HCT116 (cell line): ENCODE measurements at regions not wholly inside any gene's neighbourhood (a gene's known extent, or its start where the extent isn't known, plus 50 kb on each side); places are given as distances from the start of the nearest gene placed in this dataset.

Experiments used
- ATAC-seq: fragments of 200-7000 bp; cut with Tn5 transposase; 2 replicates; pipeline ENCODE4 v1.9.1; 2020; ENCODE audit warnings: mild to moderate bottlenecking, moderate library complexity
- BruUV-seq: library from RNA; stranded (reverse); fragments of 400-500 nt; replicated peaks from 2 replicates; lab custom pipeline; 2021; lab: Mats Ljungman, UMichigan
- CTCF ChIA-PET: fragments of 300-600 bp; sonication (Branson Sonifier 250); formaldehyde crosslinking; loops from one replicate; lab custom pipeline; 2021; ENCODE audit warnings: antibody characterized with exemption; lab: Charles Lee
- POLR2A ChIA-PET: fragments of 300-600, 350-600 bp; sonication (Branson Sonifier 250); formaldehyde crosslinking; loops from one replicate; lab custom pipeline; 2021; ENCODE audit warnings: antibody characterized with exemption; lab: Charles Lee
- RAD21 ChIA-PET, 2 experiments: fragments of 300-600 bp; sonication (Branson Sonifier 250); formaldehyde crosslinking; loops; one replicate each; lab custom pipeline; 2023; ENCODE audit warnings: low total read pairs in 2 of 2; ENCODE audit not compliant: uncharacterized antibody in 2 of 2, unreplicated experiment in 2 of 2, low non-redundant PET in 1 of 2; lab: Charles Lee
- DNase-seq: peaks from one replicate; pipeline ENCODE4 v3.0.0-alpha.2; 2010; ENCODE audit warnings: low read depth, low spot score
- H2AFZ ChIP-seq: fragments of 200-600 bp; shearing (Covaris generic), sonication (generic); 2 replicates; pipeline ENCODE4 v1.6.1; 2017; ENCODE audit warnings: low read depth, mixed run types, mixed read lengths, antibody characterized with exemption, low read length; ENCODE audit not compliant: poor library complexity, severe bottlenecking
- H3K27ac ChIP-seq: 2 replicates; pipeline ENCODE4 v1.5.1; 2012; ENCODE audit warnings: low read depth, low read length
- H3K27me3 ChIP-seq: fragments of 200-600 bp; sonication (generic); 2 replicates; pipeline ENCODE4 v1.6.1; 2016; ENCODE audit warnings: mixed run types, low read length, mixed read lengths; ENCODE audit not compliant: insufficient read depth
- H3K36me3 ChIP-seq, 2 experiments: fragments of 200-500 bp in 1 of 2; fragments of 200-600 bp in 1 of 2; sonication (Bioruptor generic) in 1 of 2; sonication (generic) in 1 of 2; 2 replicates each; pipeline versions ENCODE4 v1.5.1 to v1.6.1; 2014 to 2016; ENCODE audit warnings: low read length in 2 of 2, inconsistent platforms in 1 of 2, mixed read lengths in 1 of 2, mixed run types in 1 of 2; ENCODE audit not compliant: insufficient read depth in 2 of 2, control insufficient read depth in 1 of 2
- H3K4me1 ChIP-seq, 2 experiments: fragments of 200-600 bp in 1 of 2; sonication (generic) in 1 of 2; 2 replicates each; pipeline versions ENCODE4 v1.5.1 to v1.6.1; 2012 to 2017; ENCODE audit warnings: low read length in 2 of 2, inconsistent platforms in 1 of 2, mild to moderate bottlenecking in 1 of 2, mixed read lengths in 1 of 2, mixed run types in 1 of 2, moderate library complexity in 1 of 2; ENCODE audit not compliant: insufficient read depth in 2 of 2, control insufficient read depth in 1 of 2
- H3K4me2 ChIP-seq: fragments of 200-600 bp; sonication (generic); 2 replicates; pipeline ENCODE4 v1.6.1; 2017; ENCODE audit warnings: mixed run types, low read length, mixed read lengths
- H3K4me3 ChIP-seq, 2 experiments: fragments of 200-600 bp in 1 of 2; sonication (generic) in 1 of 2; replicated peaks in 1 of 2; 2 replicates each; pipeline ENCODE4 v1.5.1; 2011 to 2016; ENCODE audit warnings: low read length in 2 of 2, control low read depth in 1 of 2, low read depth in 1 of 2, mild to moderate bottlenecking in 1 of 2, mixed read lengths in 1 of 2, mixed run types in 1 of 2
- H3K79me2 ChIP-seq: fragments of 200-600 bp; sonication (generic); 2 replicates; pipeline ENCODE4 v1.6.1; 2017; ENCODE audit warnings: mild to moderate bottlenecking, mixed run types, low read length, moderate library complexity, mixed read lengths; ENCODE audit not compliant: insufficient read depth
- H3K9ac ChIP-seq: fragments of 200-600 bp; sonication (generic); 2 replicates; pipeline ENCODE4 v1.6.1; 2016; ENCODE audit warnings: low read length, mixed read lengths
- H3K9me2 ChIP-seq: fragments of 200-600 bp; sonication (generic), shearing (Covaris generic); 2 replicates; pipeline ENCODE4 v1.6.1; 2017; ENCODE audit warnings: mixed run types, mild to moderate bottlenecking, moderate library complexity; ENCODE audit not compliant: insufficient read depth
- H3K9me3 ChIP-seq, 2 experiments: fragments of 200-500 bp in 1 of 2; fragments of 200-600 bp in 1 of 2; sonication (Bioruptor generic) in 1 of 2; sonication (generic) in 1 of 2; 2 replicates each; pipeline ENCODE4 v1.6.1; 2014 to 2017; ENCODE audit warnings: low read length in 2 of 2, mixed read lengths in 2 of 2, inconsistent platforms in 1 of 2, low read depth in 1 of 2, mild to moderate bottlenecking in 1 of 2, mixed run types in 1 of 2, moderate library complexity in 1 of 2; ENCODE audit not compliant: control insufficient read depth in 1 of 2, insufficient read depth in 1 of 2
- H4K20me1 ChIP-seq: fragments of 200-600 bp; sonication (generic), shearing (Covaris generic); 2 replicates; pipeline ENCODE4 v1.6.1; 2017; ENCODE audit warnings: mixed run types, mild to moderate bottlenecking, moderate library complexity; ENCODE audit not compliant: insufficient read depth
- CBX3 ChIP-seq: IDR thresholded peaks from 2 replicates; pipeline ENCODE4 v1.6.1; 2012; ENCODE audit warnings: low read depth
- CEBPB ChIP-seq: IDR thresholded peaks from 2 replicates; pipeline ENCODE4 v1.6.1; 2012; ENCODE audit warnings: low read depth
- CTCF ChIP-seq, 3 experiments: fragments of 200-600 bp in 1 of 3; sonication (generic) in 1 of 3; IDR thresholded peaks in 2 of 3; conservative IDR thresholded peaks in 1 of 3; 2 replicates each; pipeline ENCODE4 v1.5.1; 2012 to 2017; ENCODE audit warnings: low read depth in 2 of 3, low read length in 2 of 3, antibody characterized with exemption in 1 of 3, borderline replicate concordance in 1 of 3, control low read depth in 1 of 3, mild to moderate bottlenecking in 1 of 3, mixed read lengths in 1 of 3, mixed run types in 1 of 3, moderate library complexity in 1 of 3; ENCODE audit not compliant: insufficient read depth in 1 of 3
- ELF1 ChIP-seq: IDR thresholded peaks from 2 replicates; pipeline ENCODE4 v1.6.1; 2012; ENCODE audit warnings: low read depth, borderline replicate concordance
- EZH2 ChIP-seq: fragments of 200-600 bp; sonication (generic); IDR thresholded peaks from 2 replicates; pipeline ENCODE4 v1.6.1; 2017; ENCODE audit warnings: antibody characterized with exemption, mixed run types
- EZH2phosphoT487 ChIP-seq: fragments of 200-600 bp; IDR thresholded peaks from 2 replicates; pipeline ENCODE4 v1.6.1; 2018; ENCODE audit warnings: antibody characterized with exemption, borderline replicate concordance
- JUND ChIP-seq: IDR thresholded peaks from 2 replicates; pipeline ENCODE4 v1.6.1; 2012
- POLR2A ChIP-seq: IDR thresholded peaks from 2 replicates; pipeline ENCODE4 v1.7.0; 2011; ENCODE audit warnings: borderline replicate concordance; ENCODE audit not compliant: insufficient read depth, insufficient read length; ENCODE audit errors: extremely low read depth
- POLR2AphosphoS5 ChIP-seq: IDR thresholded peaks from 2 replicates; pipeline ENCODE4 v1.6.1; 2011; ENCODE audit warnings: mild to moderate bottlenecking, low read depth, low read length, moderate library complexity
- REST ChIP-seq: IDR thresholded peaks from 2 replicates; pipeline ENCODE4 v1.6.1; 2012; ENCODE audit warnings: low read depth
- SP1 ChIP-seq: IDR thresholded peaks from 2 replicates; pipeline ENCODE4 v1.6.1; 2012; ENCODE audit warnings: low read depth
- SRF ChIP-seq: IDR thresholded peaks from 2 replicates; pipeline ENCODE4 v1.6.1; 2012; ENCODE audit warnings: low read depth
- TCF7L2 ChIP-seq: IDR thresholded peaks from 2 replicates; pipeline ENCODE4 v1.7.0; 2011; ENCODE audit warnings: borderline replicate concordance, inconsistent platforms; ENCODE audit not compliant: insufficient read depth, insufficient read length; ENCODE audit errors: extremely low read depth
- YY1 ChIP-seq: IDR thresholded peaks from 2 replicates; pipeline ENCODE4 v1.6.1; 2011; ENCODE audit warnings: low read length, low read depth, moderate library complexity, mild to moderate bottlenecking; ENCODE audit not compliant: insufficient replicate concordance; ENCODE audit errors: extremely low read depth
- ZFX ChIP-seq: fragments of 450-650 bp; IDR thresholded peaks from 2 replicates; pipeline ENCODE4 v1.6.1; 2017
- ZNF274 ChIP-seq: fragments of 200-500 bp; sonication (Bioruptor generic); IDR thresholded peaks from 2 replicates; pipeline ENCODE4 v1.6.1; 2014; ENCODE audit warnings: mild to moderate bottlenecking, low read depth, low read length, inconsistent platforms
- intact Hi-C: fragments of 100-400 bp; cut with micrococcal nuclease; formaldehyde crosslinking; loops from 2 replicates; pipeline ENCODE4 v1.10.0; 2022
- TF ChIP-seq, protein P1 (sequence below): IDR thresholded peaks from 2 replicates; pipeline ENCODE4 v1.6.1; 2012
- TF ChIP-seq, protein P2 (sequence below): IDR thresholded peaks from 2 replicates; pipeline ENCODE4 v1.6.1; 2011; ENCODE audit warnings: mild to moderate bottlenecking, low read length, moderate library complexity; ENCODE audit not compliant: insufficient replicate concordance; ENCODE audit errors: extremely low read depth

DNA sequence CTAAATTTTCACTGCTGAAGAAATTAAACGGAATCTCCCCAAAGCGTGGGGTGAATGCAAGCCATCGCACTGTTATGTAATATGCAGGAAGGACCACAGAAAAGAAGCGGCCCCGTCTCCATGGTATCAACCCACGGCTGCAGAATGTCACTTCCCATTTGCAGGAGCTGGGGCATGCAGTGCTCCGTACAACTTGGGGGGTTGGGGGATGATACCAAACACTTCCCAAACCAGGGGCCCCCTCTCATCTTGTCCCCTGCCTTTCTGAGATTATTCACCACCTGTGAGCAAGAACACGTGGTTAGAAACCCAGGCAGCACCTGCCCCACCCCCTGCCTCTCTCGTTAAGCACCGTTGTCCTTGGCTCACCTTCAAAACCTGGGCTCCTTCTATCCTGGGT lies 505.1 kb upstream of the TMEM132C start:
- no peaks in the 10 kb centered on the region for H3K4me1 ChIP-seq
- POLR2A ChIA-PET: no interaction called here
- no TSS peak for BruUV-seq
- H4K20me1 ChIP-seq: no peaks in the 10 kb centered on the region
- no peaks in the 10 kb centered on the region for H3K79me2 ChIP-seq
- no peaks in the 10 kb centered on the region for H3K36me3 ChIP-seq
- no peak overlapping the region for H3K27ac ChIP-seq
- CTCF ChIA-PET: no interaction called here
- RAD21 ChIA-PET: no interaction called here
- H3K4me3 ChIP-seq: no peak overlapping the region
- H3K4me2 ChIP-seq: no peak overlapping the region
- ATAC-seq (no peak), DNase-seq (no peak)
- H3K9me2 ChIP-seq: no peaks in the 10 kb centered on the region
- no peak overlapping the region for H3K9ac ChIP-seq
- H3K27me3 ChIP-seq: no peaks in the 10 kb centered on the region
- H3K9me3 ChIP-seq: peaks cover 10 to 19% of the 10 kb centered on the region in 2 experiments; a peak in 2 of 4 replicates
- TF ChIP-seq, protein P1, sequence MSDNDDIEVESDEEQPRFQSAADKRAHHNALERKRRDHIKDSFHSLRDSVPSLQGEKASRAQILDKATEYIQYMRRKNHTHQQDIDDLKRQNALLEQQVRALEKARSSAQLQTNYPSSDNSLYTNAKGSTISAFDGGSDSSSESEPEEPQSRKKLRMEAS: no peak
- TF ChIP-seq REST (no peak), SP1 (no peak), CBX3 (no peak), YY1 (no peak), ZFX (no peak), CTCF (IDR thresholded peaks at IDR 0.05 in 2 of 3, conservative IDR thresholded peaks at IDR 0.05 in 1 of 3; ENCODE audit: borderline replicate concordance in 1 of 3, insufficient read depth in 1 of 3, low read depth in 2 of 3, low read length in 2 of 3) (no peak), CEBPB (no peak), SRF (no peak), ELF1 (no peak), POLR2AphosphoS5 (no peak), POLR2A (no peak), ZNF274 (no peak), TCF7L2 (no peak), EZH2phosphoT487 (no peak), JUND (no peak), EZH2 (no peak)
- TF ChIP-seq, protein P2, sequence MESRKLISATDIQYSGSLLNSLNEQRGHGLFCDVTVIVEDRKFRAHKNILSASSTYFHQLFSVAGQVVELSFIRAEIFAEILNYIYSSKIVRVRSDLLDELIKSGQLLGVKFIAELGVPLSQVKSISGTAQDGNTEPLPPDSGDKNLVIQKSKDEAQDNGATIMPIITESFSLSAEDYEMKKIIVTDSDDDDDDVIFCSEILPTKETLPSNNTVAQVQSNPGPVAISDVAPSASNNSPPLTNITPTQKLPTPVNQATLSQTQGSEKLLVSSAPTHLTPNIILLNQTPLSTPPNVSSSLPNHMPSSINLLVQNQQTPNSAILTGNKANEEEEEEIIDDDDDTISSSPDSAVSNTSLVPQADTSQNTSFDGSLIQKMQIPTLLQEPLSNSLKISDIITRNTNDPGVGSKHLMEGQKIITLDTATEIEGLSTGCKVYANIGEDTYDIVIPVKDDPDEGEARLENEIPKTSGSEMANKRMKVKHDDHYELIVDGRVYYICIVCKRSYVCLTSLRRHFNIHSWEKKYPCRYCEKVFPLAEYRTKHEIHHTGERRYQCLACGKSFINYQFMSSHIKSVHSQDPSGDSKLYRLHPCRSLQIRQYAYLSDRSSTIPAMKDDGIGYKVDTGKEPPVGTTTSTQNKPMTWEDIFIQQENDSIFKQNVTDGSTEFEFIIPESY: no peak
- intact Hi-C loops: no loop called here
- H2AFZ ChIP-seq: no peak overlapping the region
